ENCODE measurements at regions not wholly inside any gene's neighbourhood (a gene's known extent, or its start where the extent isn't known, plus 50 kb on each side); places are given as distances from the start of the nearest gene placed in this dataset.

DNA sequence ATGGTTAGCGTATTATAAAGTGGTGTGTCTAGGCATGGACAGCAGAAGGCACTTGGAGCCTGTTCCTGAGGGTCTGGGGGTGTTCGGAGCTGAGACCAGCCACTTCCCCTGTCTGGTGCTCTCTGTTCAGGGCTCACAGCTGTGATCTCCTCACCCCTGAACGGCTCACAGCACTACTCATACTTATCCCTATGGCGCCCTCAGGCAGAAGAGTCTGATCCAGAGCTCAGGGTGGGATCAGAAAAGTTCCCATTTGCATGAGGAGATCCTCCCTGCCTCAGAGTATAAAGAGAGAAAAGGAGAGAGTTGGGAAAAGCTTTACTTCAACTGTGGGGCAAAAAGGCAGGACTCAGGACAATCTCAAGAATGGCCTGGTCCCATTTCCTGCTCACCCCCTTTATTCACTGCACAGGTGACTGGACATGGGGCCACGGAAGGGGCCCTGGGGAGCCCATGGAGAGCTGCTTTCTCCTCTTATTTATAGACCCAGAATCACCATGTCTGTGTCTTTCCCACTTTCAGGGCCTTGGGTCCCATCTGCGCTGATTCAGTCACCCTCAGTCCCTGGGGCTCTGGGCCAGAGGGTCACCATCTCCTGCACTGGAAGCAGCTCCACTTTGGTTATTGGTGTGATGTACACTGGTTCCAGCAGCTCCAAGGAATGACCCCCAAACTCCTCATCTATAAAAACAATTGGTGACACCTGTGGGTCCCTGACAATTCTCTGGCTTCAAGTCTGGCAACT lies 97.0 kb upstream of the TOP3B start:
- no peak overlapping the region for H3K4me3 ChIP-seq (ENCODE audit: low read depth, low read length)
- ChIA-PET POLR2A (no interaction called here), CTCF (interaction anchor here (0.6 to 8.5 kb wide), 3 partner anchors 15 to 121 kb away, joined by 3 to 42 read pairs (median 3); no protein-coding TSS in a partner anchor)
- DNase-seq (ENCODE audit: low read depth, low spot score), result no peak
- H3K9me3 ChIP-seq (ENCODE audit: control insufficient read depth, insufficient read depth, low read length), result no peaks in the 10 kb centered on the region
- TF ChIP-seq, protein P1, sequence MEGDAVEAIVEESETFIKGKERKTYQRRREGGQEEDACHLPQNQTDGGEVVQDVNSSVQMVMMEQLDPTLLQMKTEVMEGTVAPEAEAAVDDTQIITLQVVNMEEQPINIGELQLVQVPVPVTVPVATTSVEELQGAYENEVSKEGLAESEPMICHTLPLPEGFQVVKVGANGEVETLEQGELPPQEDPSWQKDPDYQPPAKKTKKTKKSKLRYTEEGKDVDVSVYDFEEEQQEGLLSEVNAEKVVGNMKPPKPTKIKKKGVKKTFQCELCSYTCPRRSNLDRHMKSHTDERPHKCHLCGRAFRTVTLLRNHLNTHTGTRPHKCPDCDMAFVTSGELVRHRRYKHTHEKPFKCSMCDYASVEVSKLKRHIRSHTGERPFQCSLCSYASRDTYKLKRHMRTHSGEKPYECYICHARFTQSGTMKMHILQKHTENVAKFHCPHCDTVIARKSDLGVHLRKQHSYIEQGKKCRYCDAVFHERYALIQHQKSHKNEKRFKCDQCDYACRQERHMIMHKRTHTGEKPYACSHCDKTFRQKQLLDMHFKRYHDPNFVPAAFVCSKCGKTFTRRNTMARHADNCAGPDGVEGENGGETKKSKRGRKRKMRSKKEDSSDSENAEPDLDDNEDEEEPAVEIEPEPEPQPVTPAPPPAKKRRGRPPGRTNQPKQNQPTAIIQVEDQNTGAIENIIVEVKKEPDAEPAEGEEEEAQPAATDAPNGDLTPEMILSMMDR (IDR thresholded peaks at IDR 0.05; ENCODE audit: low read depth, low read length), result no peak
- peaks cover 10% of the 10 kb centered on the region for H3K27me3 ChIP-seq (ENCODE audit: control insufficient read depth, insufficient read depth, low read length)
- H3K27ac ChIP-seq (ENCODE audit: low read depth, low read length), result no peak overlapping the region

DNA sequence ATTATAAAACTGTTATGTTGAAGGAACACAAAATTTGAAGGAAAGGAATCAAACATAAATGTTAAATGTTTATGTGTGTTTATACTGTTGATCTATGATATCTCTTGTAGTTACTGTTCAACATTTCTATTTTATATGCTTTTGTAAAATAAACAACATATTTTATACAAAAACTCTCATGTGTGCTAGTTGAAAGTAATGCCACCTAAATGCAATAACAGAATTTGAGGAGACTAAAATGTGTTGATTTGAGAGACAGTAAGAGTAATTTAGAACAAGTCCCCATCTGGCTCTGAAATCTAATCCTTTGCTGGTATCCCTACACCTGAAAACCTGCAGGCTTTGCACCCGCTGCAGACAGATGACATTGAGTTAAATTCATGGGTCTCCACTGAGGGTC lies 95.7 kb upstream of the TOP3B start:
- H3K4me3 ChIP-seq (ENCODE audit: low read depth, low read length), result no peak overlapping the region
- TF ChIP-seq, protein P1 (IDR thresholded peaks at IDR 0.05; ENCODE audit: low read depth, low read length), result no peak
- H3K27me3 ChIP-seq (ENCODE audit: control insufficient read depth, insufficient read depth, low read length), result peaks cover 4% of the 10 kb centered on the region
- no peak overlapping the region for H3K27ac ChIP-seq (ENCODE audit: low read depth, low read length)
- POLR2A ChIA-PET, result no interaction called here
- DNase-seq (ENCODE audit: low read depth, low spot score), result no peak
- no peaks in the 10 kb centered on the region for H3K9me3 ChIP-seq (ENCODE audit: control insufficient read depth, insufficient read depth, low read length)
- CTCF ChIA-PET, result no interaction called here

DNA sequence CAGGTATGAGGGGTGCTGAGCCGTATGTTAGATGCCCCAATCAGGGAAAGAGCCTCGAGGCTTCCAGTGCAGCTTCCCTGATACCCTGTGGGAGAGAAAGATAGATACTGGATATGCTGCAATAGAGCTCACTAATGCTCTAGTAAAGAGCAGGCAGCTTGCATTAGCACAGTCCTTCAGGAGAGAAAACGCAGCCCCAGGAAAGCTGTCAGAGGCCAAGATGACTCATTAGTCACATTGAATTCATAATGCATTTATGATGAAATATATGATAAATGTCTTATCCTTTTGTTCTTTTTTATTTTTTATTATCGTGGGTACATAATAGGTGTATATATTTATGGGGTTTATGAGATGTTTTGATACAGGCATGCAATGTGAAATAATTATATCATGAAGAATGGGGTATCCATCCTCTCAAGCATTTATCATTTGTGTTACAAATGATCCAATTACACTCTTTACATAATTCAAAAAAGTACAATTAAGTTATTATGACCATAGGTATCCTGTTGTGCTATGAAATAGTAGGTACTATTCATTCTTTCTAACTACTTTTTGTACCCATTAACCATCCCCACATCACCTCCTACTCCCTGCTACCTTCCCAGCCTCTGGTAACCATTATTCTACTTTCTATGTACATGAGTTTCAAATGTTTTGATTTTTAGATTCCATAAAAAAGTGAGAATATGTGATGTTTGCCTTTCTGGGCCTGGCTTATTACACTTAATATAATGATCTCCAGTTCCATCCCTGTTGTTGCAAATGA lies 94.5 kb upstream of the TOP3B start:
- Histone ChIP-seq H3K4me3 (ENCODE audit: low read depth, low read length) (no peak overlapping the region), H3K9me3 (ENCODE audit: control insufficient read depth, insufficient read depth, low read length) (no peaks in the 10 kb centered on the region), H3K27me3 (ENCODE audit: control insufficient read depth, insufficient read depth, low read length) (peaks cover 4% of the 10 kb centered on the region), H3K27ac (ENCODE audit: low read depth, low read length) (no peak overlapping the region)
- no peak for DNase-seq (ENCODE audit: low read depth, low spot score)
- POLR2A ChIA-PET, result no interaction called here
- TF ChIP-seq, protein P1 (IDR thresholded peaks at IDR 0.05; ENCODE audit: low read depth, low read length), result no peak
- CTCF ChIA-PET, result interaction anchor here (0.6 to 1.3 kb wide), 2 partner anchors 11 to 15 kb away, joined by 3 read pairs; no protein-coding TSS in a partner anchor

DNA sequence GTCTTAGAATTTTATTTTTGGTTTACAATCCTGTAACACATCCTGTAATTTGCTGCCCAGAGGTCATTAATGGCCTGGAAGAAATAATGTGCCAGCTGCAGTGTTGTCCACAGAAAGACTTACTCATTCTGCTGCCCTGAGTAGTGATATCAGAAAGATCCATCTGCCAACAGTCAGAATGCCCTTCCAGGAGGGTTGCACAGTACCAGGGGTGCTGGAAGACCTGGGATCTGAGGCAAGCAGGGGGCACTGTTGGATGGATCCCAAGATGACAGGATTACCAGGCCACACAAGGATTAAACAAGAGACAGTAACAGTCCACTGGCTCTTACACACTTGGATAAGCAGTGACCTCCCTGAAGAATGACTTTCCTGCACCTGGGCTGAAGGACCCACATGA lies 93.8 kb upstream of the TOP3B start:
- Histone ChIP-seq H3K9me3 (ENCODE audit: control insufficient read depth, insufficient read depth, low read length) (no peaks in the 10 kb centered on the region), H3K4me3 (ENCODE audit: low read depth, low read length) (no peak overlapping the region), H3K27me3 (ENCODE audit: control insufficient read depth, insufficient read depth, low read length) (peaks cover 10% of the 10 kb centered on the region), H3K27ac (ENCODE audit: low read depth, low read length) (no peak overlapping the region)
- ChIA-PET POLR2A (interaction anchor here (0.9 kb wide), 1 partner anchor 35 kb away, joined by 3 read pairs; no protein-coding TSS in a partner anchor), CTCF (interaction anchor here (0.6 kb wide), 1 partner anchor 10 kb away, joined by 3 read pairs; no protein-coding TSS in a partner anchor)
- TF ChIP-seq, protein P1 (IDR thresholded peaks at IDR 0.05; ENCODE audit: low read depth, low read length), result no peak
- no peak for DNase-seq (ENCODE audit: low read depth, low spot score)
